Breast epithelium (tissue), 4 donors: ENCODE measurements at regions not wholly inside any gene's neighbourhood (a gene's known extent, or its start where the extent isn't known, plus 50 kb on each side); places are given as distances from the start of the nearest gene placed in this dataset.
"Not testable (repeated sequence)": the region's sequence is repeated elsewhere in the genome, so short reads cannot be mapped to it uniquely, and the experiment has no call there.

Experiments
- DNase-seq, 2 donors: peaks; one replicate each; pipeline ENCODE4 v3.0.0-alpha.2; 2019; ENCODE audit warnings: low spot score in 2 of 2
- H3K27ac ChIP-seq, 2 donors: fragments of 200-600 bp; sonication (generic) in 1 of 2; one replicate each; pipeline ENCODE4 v1.5.1; 2016 to 2019; ENCODE audit warnings: mild to moderate bottlenecking in 1 of 2
- H3K27me3 ChIP-seq, 2 donors: fragments of 200-600 bp; sonication (generic) in 1 of 2; one replicate each; pipeline versions ENCODE4 v1.5.1 to v1.6.0; 2017 to 2019; ENCODE audit warnings: control low read depth in 1 of 2, mild to moderate bottlenecking in 1 of 2
- H3K36me3 ChIP-seq: fragments of 200-600 bp; one replicate; pipeline ENCODE4 v1.5.1; 2019
- H3K4me1 ChIP-seq, 2 donors: fragments of 200-600 bp; sonication (generic); one replicate each; pipeline ENCODE4 v1.5.1; 2016 to 2019; ENCODE audit warnings: control low read depth in 1 of 2
- H3K4me3 ChIP-seq, 3 donors: fragments of 200-600 bp; sonication (generic); 1 replicate in 2 of 3; 2 replicates in 1 of 3; pipeline ENCODE4 v1.5.1; 2016 to 2019; ENCODE audit warnings: mild to moderate bottlenecking in 3 of 3, moderate library complexity in 2 of 3
- H3K9me3 ChIP-seq, 2 donors: fragments of 200-600 bp; sonication (generic) in 1 of 2; one replicate each; pipeline ENCODE4 v1.5.1; 2016 to 2019; ENCODE audit warnings: control low read depth in 1 of 2
- POLR2A ChIP-seq: fragments of 450-650 bp; IDR thresholded peaks from one replicate; pipeline ENCODE4 v1.6.1; 2016; ENCODE audit warnings: antibody characterized with exemption, mild to moderate bottlenecking, moderate library complexity
- POLR2AphosphoS5 ChIP-seq, 3 donors: sonication (generic); formaldehyde crosslinking; IDR thresholded peaks; one replicate each; pipeline ENCODE4 v1.6.1; 2017; ENCODE audit warnings: antibody characterized with exemption in 3 of 3
- intact Hi-C: fragments of 100-400 bp; cut with DNase I; formaldehyde crosslinking; loops from one replicate; pipeline ENCODE4 v1.15.1; 2023; ENCODE audit warnings: low total_unique reads
- TF ChIP-seq, protein P1 (sequence below), 3 donors: fragments of 450-650 bp; IDR thresholded peaks; one replicate each; pipeline ENCODE4 v1.5.1; 2016 to 2017; ENCODE audit warnings: antibody characterized with exemption in 3 of 3, mild to moderate bottlenecking in 3 of 3, moderate library complexity in 3 of 3

DNA sequence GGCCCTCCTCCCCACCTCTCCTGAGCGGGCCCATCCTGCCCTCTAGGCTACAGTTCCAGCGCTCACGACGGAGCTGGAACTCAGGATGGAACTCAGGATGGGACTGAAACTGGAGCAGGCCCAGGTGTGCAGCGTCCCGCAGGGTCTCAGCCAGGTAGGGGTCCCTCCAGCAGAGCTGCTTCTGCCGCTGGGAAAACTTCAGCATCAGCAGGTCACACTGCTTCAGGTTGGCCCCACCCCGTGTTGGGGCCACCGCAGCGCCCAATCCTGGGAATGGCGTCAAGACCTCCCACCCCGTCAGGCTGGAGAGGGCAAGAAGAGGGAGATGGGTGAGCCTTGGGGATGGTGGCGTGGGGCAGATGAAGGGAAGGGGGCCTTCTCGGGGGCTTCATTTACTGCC lies 62.6 kb upstream of the TMEM97 start:
- no peaks in the 10 kb centered on the region for H3K9me3 ChIP-seq
- TF ChIP-seq POLR2AphosphoS5 (IDR thresholded peaks at IDR 0.05): no peak
- TF ChIP-seq, protein P1, sequence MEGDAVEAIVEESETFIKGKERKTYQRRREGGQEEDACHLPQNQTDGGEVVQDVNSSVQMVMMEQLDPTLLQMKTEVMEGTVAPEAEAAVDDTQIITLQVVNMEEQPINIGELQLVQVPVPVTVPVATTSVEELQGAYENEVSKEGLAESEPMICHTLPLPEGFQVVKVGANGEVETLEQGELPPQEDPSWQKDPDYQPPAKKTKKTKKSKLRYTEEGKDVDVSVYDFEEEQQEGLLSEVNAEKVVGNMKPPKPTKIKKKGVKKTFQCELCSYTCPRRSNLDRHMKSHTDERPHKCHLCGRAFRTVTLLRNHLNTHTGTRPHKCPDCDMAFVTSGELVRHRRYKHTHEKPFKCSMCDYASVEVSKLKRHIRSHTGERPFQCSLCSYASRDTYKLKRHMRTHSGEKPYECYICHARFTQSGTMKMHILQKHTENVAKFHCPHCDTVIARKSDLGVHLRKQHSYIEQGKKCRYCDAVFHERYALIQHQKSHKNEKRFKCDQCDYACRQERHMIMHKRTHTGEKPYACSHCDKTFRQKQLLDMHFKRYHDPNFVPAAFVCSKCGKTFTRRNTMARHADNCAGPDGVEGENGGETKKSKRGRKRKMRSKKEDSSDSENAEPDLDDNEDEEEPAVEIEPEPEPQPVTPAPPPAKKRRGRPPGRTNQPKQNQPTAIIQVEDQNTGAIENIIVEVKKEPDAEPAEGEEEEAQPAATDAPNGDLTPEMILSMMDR (IDR thresholded peaks at IDR 0.05): no peak
- no peak for TF ChIP-seq POLR2A
- no peak overlapping the region for H3K4me3 ChIP-seq
- intact Hi-C loops: no loop called here
- DNase-seq: no peak
- H3K4me1 ChIP-seq: no peaks in the 10 kb centered on the region
- no peak overlapping the region for H3K27ac ChIP-seq
- H3K27me3 ChIP-seq: no peaks in the 10 kb centered on the region
- H3K36me3 ChIP-seq: no peaks in the 10 kb centered on the region

GRCh38 chr17:28256881-28257280 lies 62.1 kb upstream of the TMEM97 start:
- no peak overlapping the region for H3K4me3 ChIP-seq
- H3K9me3 ChIP-seq: peaks cover under 1 to 4% of the 10 kb centered on the region in 2 donors
- H3K27me3 ChIP-seq: no peaks in the 10 kb centered on the region
- TF ChIP-seq POLR2A: no peak
- no peak for TF ChIP-seq POLR2AphosphoS5 (IDR thresholded peaks at IDR 0.05)
- TF ChIP-seq, protein P1 (IDR thresholded peaks at IDR 0.05): no peak
- intact Hi-C loops: no loop called here
- DNase-seq: no peak
- H3K36me3 ChIP-seq: no peaks in the 10 kb centered on the region
- H3K27ac ChIP-seq: no peak overlapping the region
- no peaks in the 10 kb centered on the region for H3K4me1 ChIP-seq

- DNase-seq: no peak
- no peak overlapping the region for H3K27ac ChIP-seq
- peaks cover 16 to 20% of the 10 kb centered on the region in 2 donors for H3K9me3 ChIP-seq
- intact Hi-C loops: no loop called here
- H3K4me1 ChIP-seq: no peaks in the 10 kb centered on the region
- no peaks in the 10 kb centered on the region for H3K27me3 ChIP-seq
- TF ChIP-seq POLR2A (no peak), POLR2AphosphoS5 (IDR thresholded peaks at IDR 0.05) (no peak)
- TF ChIP-seq, protein P1 (IDR thresholded peaks at IDR 0.05): no peak
- no peak overlapping the region for H3K4me3 ChIP-seq
- no peaks in the 10 kb centered on the region for H3K36me3 ChIP-seq
Measured at GRCh38 chr17:28258347-28258887, 60.6 kb upstream of the TMEM97 start.

GRCh38 chr17:28261219-28261618 lies 57.8 kb upstream of the TMEM97 start:
- H3K27ac ChIP-seq: no peak overlapping the region
- peaks cover 18 to 20% of the 10 kb centered on the region in 2 donors for H3K9me3 ChIP-seq
- H3K4me1 ChIP-seq: no peaks in the 10 kb centered on the region
- no peak overlapping the region for H3K4me3 ChIP-seq
- no peak for TF ChIP-seq POLR2AphosphoS5 (IDR thresholded peaks at IDR 0.05)
- no peak for DNase-seq
- H3K36me3 ChIP-seq: no peaks in the 10 kb centered on the region
- H3K27me3 ChIP-seq: no peaks in the 10 kb centered on the region
- intact Hi-C loops: no loop called here

DNA sequence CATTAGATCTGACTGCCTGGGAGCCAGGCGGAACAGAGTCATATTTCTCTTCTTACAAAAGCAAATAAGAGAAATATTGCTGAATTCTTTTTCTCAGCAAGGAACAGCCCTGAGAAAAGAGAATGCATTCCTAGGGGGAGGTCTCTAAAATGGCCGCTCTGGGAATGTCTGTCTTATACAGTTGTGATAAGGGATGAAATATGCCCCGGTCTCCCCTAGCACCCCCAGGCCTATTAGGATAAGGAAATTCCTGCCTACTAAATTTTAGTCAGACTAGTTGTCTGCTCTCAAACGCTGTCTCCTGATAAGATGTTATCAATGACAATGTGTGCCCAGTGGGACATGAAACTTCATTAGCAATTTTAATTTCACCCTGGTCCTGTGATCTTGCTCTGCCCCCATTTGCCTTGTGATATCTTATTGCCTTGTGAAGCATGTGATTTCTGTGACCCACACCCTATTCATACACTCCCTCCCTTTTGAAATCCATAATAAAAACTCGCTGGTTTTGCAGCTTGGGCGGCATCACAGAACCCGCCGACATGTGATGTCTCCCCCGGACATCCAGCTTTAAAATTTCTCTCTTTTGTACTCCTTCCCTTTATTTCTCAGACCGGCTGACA lies 56.8 kb upstream of the TMEM97 start:
- not testable (repeated sequence) for H3K36me3 ChIP-seq
- H3K9me3 ChIP-seq: peaks cover 18 to 20% of the 10 kb centered on the region in 2 donors

DNA sequence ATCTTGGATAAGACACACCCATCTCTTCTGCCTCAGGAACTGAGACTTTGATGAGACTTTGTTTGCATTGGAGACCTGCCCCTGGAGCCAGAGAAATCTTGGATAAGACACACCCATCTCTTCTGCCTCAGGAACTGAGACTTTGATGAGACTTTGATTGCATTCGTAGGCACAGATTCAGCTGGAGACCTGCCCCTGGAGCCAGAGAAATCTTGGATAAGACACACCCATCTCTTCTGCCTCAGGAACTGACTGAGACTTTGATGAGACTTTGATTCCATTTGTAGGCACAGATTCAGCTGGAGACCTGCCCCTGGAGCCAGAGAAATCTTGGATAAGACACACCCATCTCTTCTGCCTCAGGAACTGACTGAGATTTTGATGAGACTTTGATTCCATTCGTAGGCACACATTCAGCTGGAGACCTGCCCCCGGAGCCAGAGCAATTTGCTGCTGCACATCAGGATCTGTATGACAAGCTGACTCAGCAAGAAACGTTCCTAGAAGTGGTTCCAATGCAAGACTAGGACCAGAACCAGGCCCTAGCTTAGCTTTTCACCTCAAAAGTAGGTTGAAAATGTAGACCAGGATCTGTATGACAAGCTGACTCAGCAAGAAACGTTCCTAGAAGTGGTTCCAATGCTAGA lies 54.0 kb upstream of the TMEM97 start:
- peaks cover 18 to 20% of the 10 kb centered on the region in 2 donors for H3K9me3 ChIP-seq
- H3K27ac ChIP-seq, H3K36me3 ChIP-seq, intact Hi-C loops, H3K4me1 ChIP-seq, H3K27me3 ChIP-seq, H3K4me3 ChIP-seq: not testable (repeated sequence)
- peak in 1 of 2 donors; percentile 6 for DNase-seq

More for the DNA sequence above, 56.8 kb upstream of the TMEM97 start:
- intact Hi-C loops, H3K4me3 ChIP-seq, DNase-seq, H3K4me1 ChIP-seq, H3K27me3 ChIP-seq, H3K27ac ChIP-seq: not testable (repeated sequence)

DNA sequence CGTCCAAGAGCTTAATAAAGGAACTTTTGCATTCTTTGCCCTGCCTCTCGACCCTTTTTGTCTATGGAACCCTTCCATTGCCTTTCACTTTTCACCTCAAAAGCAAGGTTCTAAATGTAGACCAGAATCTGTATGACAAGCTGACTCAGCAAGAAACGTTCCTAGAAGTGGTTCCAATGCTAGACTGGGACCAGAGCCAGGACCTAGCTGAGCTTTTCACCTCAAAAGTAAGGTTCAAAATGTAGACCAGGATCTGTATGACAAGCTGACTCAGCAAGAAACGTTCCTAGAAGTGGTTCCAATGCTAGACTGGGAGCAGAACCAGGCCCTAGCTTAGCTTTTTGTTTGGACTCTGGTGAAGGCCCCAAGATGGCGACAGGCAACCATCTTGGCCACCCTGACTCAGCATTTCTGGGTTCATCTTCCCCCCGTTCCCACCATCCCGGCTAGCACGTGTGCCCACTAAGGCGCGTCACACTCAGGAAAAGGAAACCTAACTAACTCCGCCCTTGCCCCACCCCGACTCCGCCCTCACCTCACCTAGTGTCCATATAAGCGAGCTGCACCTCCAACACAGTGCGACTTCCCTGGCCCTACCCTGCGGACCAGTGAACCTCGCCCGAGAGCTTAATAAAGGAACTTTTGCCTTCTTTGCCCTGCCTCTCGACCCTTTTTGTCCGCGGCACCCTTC lies 53.0 kb upstream of the TMEM97 start:
- H3K27me3 ChIP-seq, H3K27ac ChIP-seq, H3K36me3 ChIP-seq, intact Hi-C loops, H3K4me1 ChIP-seq, H3K4me3 ChIP-seq: not testable (repeated sequence)
- peaks cover 18 to 20% of the 10 kb centered on the region in 2 donors for H3K9me3 ChIP-seq
- peak in 1 of 2 donors; percentile 15 for DNase-seq

DNA sequence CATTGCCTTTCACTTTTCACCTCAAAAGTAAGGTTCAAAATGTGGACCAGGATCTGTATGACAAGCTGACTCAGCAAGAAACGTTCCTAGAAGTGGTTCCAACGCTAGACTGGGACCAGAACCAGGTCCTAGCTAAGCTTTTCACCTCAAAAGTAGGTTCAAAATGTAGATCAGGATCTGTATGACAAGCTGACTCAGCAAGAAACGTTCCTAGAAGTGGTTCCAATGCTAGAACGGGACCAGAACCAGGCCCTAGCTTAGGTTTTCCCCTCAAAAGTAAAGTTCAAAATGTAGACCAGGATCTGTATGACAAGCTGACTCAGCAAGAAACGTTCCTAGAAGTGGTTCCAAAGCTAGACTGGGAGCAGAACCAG lies 52.5 kb upstream of the TMEM97 start:
- H3K4me3 ChIP-seq, H3K27ac ChIP-seq, H3K4me1 ChIP-seq, intact Hi-C loops, H3K36me3 ChIP-seq, DNase-seq, H3K27me3 ChIP-seq: not testable (repeated sequence)
- H3K9me3 ChIP-seq: peaks cover 18 to 19% of the 10 kb centered on the region in 2 donors

DNA sequence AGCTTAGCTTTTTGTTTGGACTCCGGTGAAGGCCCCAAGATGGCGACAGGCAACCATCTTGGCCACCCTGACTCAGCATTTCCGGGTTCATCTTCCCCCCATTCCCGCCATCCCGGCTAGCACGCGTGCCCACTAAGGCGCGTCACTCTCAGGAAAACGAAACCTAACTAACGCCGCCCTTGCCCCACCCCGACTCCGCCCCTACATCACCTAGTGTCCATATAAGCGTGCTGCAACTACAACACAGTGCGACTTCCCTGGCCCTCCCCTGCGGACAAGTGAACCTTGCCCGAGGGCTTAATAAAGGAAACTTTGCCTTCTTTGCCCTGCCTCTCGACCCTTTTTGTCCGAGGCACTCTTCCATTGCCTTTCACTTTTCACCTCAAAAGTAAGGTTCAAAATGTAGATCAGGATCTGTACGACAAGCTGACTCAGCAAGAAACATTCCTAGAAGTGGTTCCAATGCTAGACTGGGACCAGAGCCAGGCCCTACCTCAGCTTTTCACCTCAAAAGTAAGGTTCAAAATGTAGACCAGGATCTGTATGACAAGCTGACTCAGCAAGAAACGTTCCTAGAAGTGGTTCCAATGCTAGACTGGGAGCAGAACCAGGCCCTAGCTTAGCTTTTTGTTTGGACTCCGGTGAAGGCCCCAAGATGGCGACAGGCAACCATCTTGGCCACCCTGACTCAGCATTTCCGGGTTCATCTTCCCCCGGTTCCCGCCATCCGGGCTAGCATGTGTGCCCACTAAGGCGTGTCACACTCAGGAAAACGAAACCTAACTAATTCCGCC lies 51.9 kb upstream of the TMEM97 start:
- intact Hi-C loops, H3K27me3 ChIP-seq, H3K27ac ChIP-seq, H3K4me3 ChIP-seq, H3K4me1 ChIP-seq, H3K36me3 ChIP-seq: not testable (repeated sequence)
- DNase-seq: peak in 1 of 2 donors; percentile 43
- H3K9me3 ChIP-seq: peaks cover 13 to 15% of the 10 kb centered on the region in 2 donors
